ENCODE measurements at regions not wholly inside any gene's neighbourhood (a gene's known extent, or its start where the extent isn't known, plus 50 kb on each side); places are given as distances from the start of the nearest gene placed in this dataset.

DNA sequence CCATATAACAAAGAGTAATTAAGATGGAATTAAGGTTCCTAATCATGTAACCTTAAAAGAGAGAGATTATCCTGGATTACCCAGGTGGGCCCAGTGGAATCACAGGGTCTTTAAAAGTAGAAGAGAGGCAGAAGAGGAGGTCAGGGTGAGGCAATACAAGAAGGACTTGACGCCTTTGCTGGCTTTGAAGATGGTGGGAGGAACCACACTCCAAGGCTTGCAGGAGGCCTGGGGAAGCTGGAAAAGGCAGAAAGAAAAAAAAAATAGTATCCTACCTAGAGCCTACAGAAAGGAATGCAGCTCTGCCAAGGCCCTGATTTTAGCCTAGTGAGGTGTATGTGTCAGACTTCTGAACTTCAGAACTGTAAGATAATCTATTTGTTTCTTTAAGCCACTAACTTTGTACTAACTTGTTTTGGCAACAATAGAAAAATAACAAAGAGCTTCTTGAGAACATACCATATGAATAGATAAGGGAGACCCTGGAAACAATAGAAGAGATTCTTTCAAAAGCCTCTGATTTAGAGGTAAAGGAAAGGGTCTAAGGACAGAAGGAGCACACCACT lies 229.9 kb upstream of the TTC29 start:
- Histone ChIP-seq H3K4me1 (ENCODE audit: control insufficient read depth, low read depth, low read length) (peaks cover 4% of the 10 kb centered on the region), H3K4me3 (ENCODE audit: low read length) (no peak overlapping the region), H3K27me3 (ENCODE audit: control insufficient read depth, insufficient read depth, low read length) (no peaks in the 10 kb centered on the region), H3K36me3 (ENCODE audit: control insufficient read depth, low read depth, low read length) (no peaks in the 10 kb centered on the region), H3K27ac (ENCODE audit: low read length) (no peak overlapping the region), H3K9me3 (ENCODE audit: control insufficient read depth, low read depth, low read length) (no peaks in the 10 kb centered on the region), H3K9ac (ENCODE audit: low read length) (no peak overlapping the region)

- no peak overlapping the region for H3K27ac ChIP-seq (ENCODE audit: low read length)
- no peaks in the 10 kb centered on the region for H3K9me3 ChIP-seq (ENCODE audit: control insufficient read depth, low read depth, low read length)
- no peaks in the 10 kb centered on the region for H3K27me3 ChIP-seq (ENCODE audit: control insufficient read depth, insufficient read depth, low read length)
- H3K4me1 ChIP-seq (ENCODE audit: control insufficient read depth, low read depth, low read length): no peaks in the 10 kb centered on the region
- H3K36me3 ChIP-seq (ENCODE audit: control insufficient read depth, low read depth, low read length): no peaks in the 10 kb centered on the region
- H3K9ac ChIP-seq (ENCODE audit: low read length): no peak overlapping the region
- H3K4me3 ChIP-seq (ENCODE audit: low read length): no peak overlapping the region
Observed at GRCh38 chr4:147182041-147182440, 236.4 kb upstream of the TTC29 start.

DNA sequence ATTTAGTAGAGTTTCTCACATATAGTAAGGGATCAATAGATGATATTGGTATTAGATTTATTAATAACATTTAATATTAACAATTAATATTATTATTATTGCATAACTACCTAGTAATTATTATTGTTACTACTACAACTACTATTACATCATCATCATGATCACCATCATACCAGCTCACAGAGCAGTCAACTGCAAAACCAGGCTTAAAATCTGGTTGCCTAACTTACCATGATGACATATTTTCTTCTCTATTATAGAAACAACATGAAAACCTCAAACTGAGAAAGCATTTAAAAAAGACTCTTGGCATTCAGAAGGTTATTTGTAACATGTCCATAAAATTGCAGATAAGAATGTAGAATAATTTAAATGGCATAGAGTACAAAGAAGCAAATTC lies 247.0 kb upstream of the TTC29 start:
- H3K9ac ChIP-seq (ENCODE audit: low read length): no peak overlapping the region
- peaks cover 6% of the 10 kb centered on the region for H3K4me1 ChIP-seq (ENCODE audit: control insufficient read depth, low read depth, low read length)
- H3K9me3 ChIP-seq (ENCODE audit: control insufficient read depth, low read depth, low read length): no peaks in the 10 kb centered on the region
- H3K27me3 ChIP-seq (ENCODE audit: control insufficient read depth, insufficient read depth, low read length): no peaks in the 10 kb centered on the region
- H3K27ac ChIP-seq (ENCODE audit: low read length): no peak overlapping the region
- no peak overlapping the region for H3K4me3 ChIP-seq (ENCODE audit: low read length)
- H3K36me3 ChIP-seq (ENCODE audit: control insufficient read depth, low read depth, low read length): no peaks in the 10 kb centered on the region

DNA sequence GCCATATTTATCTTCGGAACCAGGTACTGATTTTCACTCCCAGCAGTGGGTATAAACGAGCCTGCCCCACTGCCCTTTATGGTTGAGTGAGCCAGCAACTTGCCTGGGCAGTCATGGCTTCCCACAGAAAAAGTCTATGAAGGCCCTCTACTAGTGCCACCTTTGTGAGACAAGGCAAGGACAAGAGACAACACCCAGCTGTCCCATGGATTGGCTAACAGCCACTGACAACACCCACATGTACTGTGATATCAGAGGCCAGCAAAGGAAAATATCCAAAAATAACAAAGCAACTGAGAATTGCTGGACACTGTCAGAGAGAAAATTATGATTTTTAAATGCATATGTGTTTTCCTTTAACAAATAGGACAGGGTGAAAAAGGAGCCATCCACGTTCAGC lies 248.4 kb upstream of the TTC29 start:
- Histone ChIP-seq H3K27me3 (ENCODE audit: control insufficient read depth, insufficient read depth, low read length) (no peaks in the 10 kb centered on the region), H3K9ac (ENCODE audit: low read length) (no peak overlapping the region), H3K27ac (ENCODE audit: low read length) (no peak overlapping the region), H3K9me3 (ENCODE audit: control insufficient read depth, low read depth, low read length) (no peaks in the 10 kb centered on the region), H3K4me3 (ENCODE audit: low read length) (no peak overlapping the region), H3K36me3 (ENCODE audit: control insufficient read depth, low read depth, low read length) (no peaks in the 10 kb centered on the region), H3K4me1 (ENCODE audit: control insufficient read depth, low read depth, low read length) (peaks cover 16% of the 10 kb centered on the region)

DNA sequence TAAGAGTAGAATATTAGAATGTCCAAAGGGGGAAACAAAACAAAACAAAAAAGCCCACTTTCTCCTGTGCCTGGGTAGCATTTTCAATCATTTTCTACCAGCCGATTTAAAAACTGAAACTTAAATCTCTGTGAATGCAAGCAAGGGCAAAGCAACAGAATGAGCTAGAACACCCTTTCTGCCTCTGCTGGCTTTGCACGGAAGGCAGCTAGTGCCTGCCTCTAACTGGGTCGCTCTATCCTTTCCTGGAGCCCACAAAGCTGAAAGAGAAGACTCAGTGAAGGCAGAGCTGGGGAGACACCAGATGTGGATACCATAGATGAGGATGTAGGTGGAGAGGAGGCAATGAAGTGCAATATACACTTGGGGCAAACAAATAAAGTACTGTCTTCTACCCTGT lies 248.9 kb upstream of the TTC29 start:
- Histone ChIP-seq H3K4me1 (ENCODE audit: control insufficient read depth, low read depth, low read length) (peaks cover 16% of the 10 kb centered on the region), H3K4me3 (ENCODE audit: low read length) (no peak overlapping the region), H3K27ac (ENCODE audit: low read length) (no peak overlapping the region)

DNA sequence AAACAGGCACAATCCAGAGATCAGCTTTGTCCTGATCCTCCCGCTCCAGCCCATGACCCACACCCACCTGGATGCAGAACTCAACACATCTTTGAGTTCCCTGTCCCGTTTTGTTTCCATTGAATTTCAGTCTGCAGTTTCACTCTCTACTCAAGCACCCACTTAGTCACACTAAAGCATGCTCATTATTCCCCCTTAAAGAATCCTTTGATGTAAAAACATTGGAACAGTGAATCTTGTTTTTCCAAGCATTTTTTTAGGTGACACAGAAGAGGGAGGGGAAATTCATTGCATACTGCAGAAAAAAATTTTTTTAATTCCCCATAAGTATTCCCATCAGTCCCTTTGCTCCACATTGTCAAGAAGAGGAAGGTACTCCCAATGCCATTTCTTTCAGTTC lies 249.7 kb upstream of the TTC29 start:
- Histone ChIP-seq H3K36me3 (ENCODE audit: control insufficient read depth, low read depth, low read length) (no peaks in the 10 kb centered on the region), H3K27me3 (ENCODE audit: control insufficient read depth, insufficient read depth, low read length) (no peaks in the 10 kb centered on the region)

More for the DNA sequence above, 248.9 kb upstream of the TTC29 start:
- Histone ChIP-seq H3K9ac (ENCODE audit: low read length) (no peak overlapping the region), H3K9me3 (ENCODE audit: control insufficient read depth, low read depth, low read length) (no peaks in the 10 kb centered on the region), H3K27me3 (ENCODE audit: control insufficient read depth, insufficient read depth, low read length) (no peaks in the 10 kb centered on the region), H3K36me3 (ENCODE audit: control insufficient read depth, low read depth, low read length) (no peaks in the 10 kb centered on the region)

DNA sequence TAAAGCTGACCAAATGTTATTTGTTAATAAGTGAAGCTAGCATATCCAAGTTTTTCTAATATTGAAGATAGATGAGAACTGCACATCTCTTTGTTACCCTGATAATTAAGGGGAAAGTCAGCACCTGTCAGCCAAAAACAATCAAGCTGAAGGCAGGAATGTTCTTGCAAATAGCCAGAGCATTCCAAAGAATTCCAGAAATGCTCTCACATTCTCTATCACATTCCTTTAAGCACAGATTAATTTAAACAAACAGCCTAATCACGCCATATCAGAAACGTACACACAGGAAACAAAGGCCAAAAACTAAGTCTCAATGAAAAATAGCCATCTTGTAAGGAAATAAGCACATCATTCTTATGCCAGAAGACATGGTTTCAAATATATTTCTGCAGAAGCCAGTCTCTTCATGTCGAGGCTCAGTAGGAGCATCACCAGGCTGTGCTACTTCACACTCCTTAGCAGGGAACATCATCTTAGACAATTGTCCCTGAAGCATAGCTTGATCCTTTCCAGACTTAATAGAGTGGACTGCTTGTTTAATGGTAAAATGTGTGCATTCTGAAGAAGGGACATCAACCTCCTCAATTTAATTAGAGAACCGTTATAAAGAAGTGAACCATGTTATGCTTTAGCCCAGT lies 252.9 kb upstream of the TTC29 start:
- H3K36me3 ChIP-seq (ENCODE audit: control insufficient read depth, low read depth, low read length): no peaks in the 10 kb centered on the region
- no peak overlapping the region for H3K27ac ChIP-seq (ENCODE audit: low read length)
- no peaks in the 10 kb centered on the region for H3K27me3 ChIP-seq (ENCODE audit: control insufficient read depth, insufficient read depth, low read length)
- H3K9ac ChIP-seq (ENCODE audit: low read length): no peak overlapping the region
- H3K4me3 ChIP-seq (ENCODE audit: low read length): no peak overlapping the region
- no peaks in the 10 kb centered on the region for H3K9me3 ChIP-seq (ENCODE audit: control insufficient read depth, low read depth, low read length)
- peaks cover 19% of the 10 kb centered on the region for H3K4me1 ChIP-seq (ENCODE audit: control insufficient read depth, low read depth, low read length)

More for the DNA sequence above, 249.7 kb upstream of the TTC29 start:
- no peaks in the 10 kb centered on the region for H3K9me3 ChIP-seq (ENCODE audit: control insufficient read depth, low read depth, low read length)
- H3K4me1 ChIP-seq (ENCODE audit: control insufficient read depth, low read depth, low read length): peaks cover 16% of the 10 kb centered on the region
- H3K4me3 ChIP-seq (ENCODE audit: low read length): no peak overlapping the region
- no peak overlapping the region for H3K27ac ChIP-seq (ENCODE audit: low read length)
- no peak overlapping the region for H3K9ac ChIP-seq (ENCODE audit: low read length)

DNA sequence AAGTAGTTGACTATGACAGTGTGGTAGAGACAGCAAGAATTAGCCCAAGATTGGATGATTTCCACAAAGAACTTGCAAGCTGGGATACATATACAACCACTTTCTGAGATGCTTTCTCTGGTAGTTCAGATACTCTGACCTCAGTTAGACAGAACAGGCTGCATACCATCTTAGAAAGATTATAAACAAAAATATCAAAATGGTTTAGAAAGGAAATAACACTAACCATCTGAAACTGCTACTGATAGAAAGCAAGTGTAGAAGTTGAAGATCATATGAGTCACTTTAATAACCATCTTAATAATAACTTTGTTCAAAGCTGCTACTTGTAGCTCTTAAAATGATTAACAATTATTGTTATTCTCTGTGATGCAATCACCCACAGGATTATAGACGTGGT lies 255.4 kb upstream of the TTC29 start:
- H3K27me3 ChIP-seq (ENCODE audit: control insufficient read depth, insufficient read depth, low read length): no peaks in the 10 kb centered on the region
- H3K27ac ChIP-seq (ENCODE audit: low read length): no peak overlapping the region
- H3K4me1 ChIP-seq (ENCODE audit: control insufficient read depth, low read depth, low read length): peaks cover 19% of the 10 kb centered on the region
- H3K36me3 ChIP-seq (ENCODE audit: control insufficient read depth, low read depth, low read length): no peaks in the 10 kb centered on the region
- no peaks in the 10 kb centered on the region for H3K9me3 ChIP-seq (ENCODE audit: control insufficient read depth, low read depth, low read length)
- H3K9ac ChIP-seq (ENCODE audit: low read length): no peak overlapping the region
- no peak overlapping the region for H3K4me3 ChIP-seq (ENCODE audit: low read length)

GRCh38 chr4:147206807-147207206 lies 261.1 kb upstream of the TTC29 start:
- Histone ChIP-seq H3K36me3 (ENCODE audit: control insufficient read depth, low read depth, low read length) (no peaks in the 10 kb centered on the region), H3K9me3 (ENCODE audit: control insufficient read depth, low read depth, low read length) (no peaks in the 10 kb centered on the region), H3K9ac (ENCODE audit: low read length) (no peak overlapping the region), H3K27me3 (ENCODE audit: control insufficient read depth, insufficient read depth, low read length) (no peaks in the 10 kb centered on the region), H3K4me1 (ENCODE audit: control insufficient read depth, low read depth, low read length) (peaks cover 3% of the 10 kb centered on the region), H3K27ac (ENCODE audit: low read length) (no peak overlapping the region), H3K4me3 (ENCODE audit: low read length) (no peak overlapping the region)

DNA sequence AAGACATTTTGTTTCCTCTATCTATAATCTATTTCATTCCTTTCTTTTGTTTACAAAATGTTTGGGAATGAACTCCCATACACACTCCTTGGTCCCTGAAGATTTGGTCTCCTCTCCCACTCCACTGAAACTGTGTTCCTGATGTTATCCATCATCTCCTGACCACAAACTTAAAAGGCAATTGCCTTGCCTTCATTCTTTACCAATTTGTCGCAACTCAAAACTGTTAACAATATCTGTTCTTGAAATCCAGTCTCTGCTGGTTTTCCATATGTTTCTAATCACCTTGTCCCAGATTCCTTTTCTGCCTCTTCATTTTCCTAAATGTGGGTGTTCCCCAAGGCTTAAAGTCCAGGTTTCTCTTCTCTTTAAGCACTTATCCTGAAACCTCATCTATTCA lies 262.2 kb upstream of the TTC29 start:
- Histone ChIP-seq H3K9ac (ENCODE audit: low read length) (no peak overlapping the region), H3K36me3 (ENCODE audit: control insufficient read depth, low read depth, low read length) (no peaks in the 10 kb centered on the region), H3K27me3 (ENCODE audit: control insufficient read depth, insufficient read depth, low read length) (no peaks in the 10 kb centered on the region), H3K4me1 (ENCODE audit: control insufficient read depth, low read depth, low read length) (no peaks in the 10 kb centered on the region), H3K9me3 (ENCODE audit: control insufficient read depth, low read depth, low read length) (no peaks in the 10 kb centered on the region), H3K4me3 (ENCODE audit: low read length) (no peak overlapping the region), H3K27ac (ENCODE audit: low read length) (no peak overlapping the region)

DNA sequence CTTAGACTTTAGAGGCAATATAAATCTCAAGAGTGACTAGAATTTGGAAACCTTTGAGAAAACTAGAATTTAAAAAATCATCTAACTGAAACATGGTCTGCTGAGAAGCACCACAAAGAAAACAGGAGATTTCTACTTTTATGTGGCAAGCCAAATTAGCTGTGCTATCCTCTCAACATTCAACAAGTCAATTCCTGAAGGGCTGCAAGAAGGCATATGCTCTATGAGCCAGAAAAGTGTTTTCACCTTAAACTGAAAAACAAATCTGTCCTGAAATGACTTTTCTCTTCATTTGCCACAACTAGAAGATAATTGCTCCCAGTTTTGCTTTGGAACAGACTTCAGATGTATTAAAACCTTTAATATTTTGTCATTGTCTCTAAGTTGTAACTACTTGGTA lies 263.2 kb upstream of the EDNRA start:
- no peak overlapping the region for H3K4me3 ChIP-seq (ENCODE audit: low read length)
- H3K9ac ChIP-seq (ENCODE audit: low read length): no peak overlapping the region
- H3K27ac ChIP-seq (ENCODE audit: low read length): no peak overlapping the region
- H3K9me3 ChIP-seq (ENCODE audit: control insufficient read depth, low read depth, low read length): no peaks in the 10 kb centered on the region
- H3K36me3 ChIP-seq (ENCODE audit: control insufficient read depth, low read depth, low read length): no peaks in the 10 kb centered on the region
- H3K27me3 ChIP-seq (ENCODE audit: control insufficient read depth, insufficient read depth, low read length): no peaks in the 10 kb centered on the region
- H3K4me1 ChIP-seq (ENCODE audit: control insufficient read depth, low read depth, low read length): no peaks in the 10 kb centered on the region

DNA sequence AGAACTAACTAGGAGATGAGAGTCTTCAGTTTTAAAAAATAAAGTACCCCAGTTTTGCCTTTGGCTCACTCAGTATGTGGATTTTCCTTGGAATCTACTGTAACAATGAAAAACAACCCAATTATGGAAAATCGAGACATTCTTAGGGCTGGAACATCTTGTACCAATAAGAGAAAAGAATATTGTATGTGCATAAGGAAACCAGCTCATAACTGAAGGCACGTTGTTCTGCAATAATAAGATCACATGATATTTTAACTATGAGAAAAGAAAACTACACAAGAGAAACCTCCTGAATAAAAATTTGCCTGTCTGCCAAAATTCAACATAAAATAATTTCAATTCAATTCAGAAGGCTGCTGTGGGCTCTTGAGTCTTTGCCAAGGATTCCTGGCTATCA lies 261.8 kb upstream of the EDNRA start:
- Histone ChIP-seq H3K4me3 (ENCODE audit: low read length) (no peak overlapping the region), H3K27me3 (ENCODE audit: control insufficient read depth, insufficient read depth, low read length) (no peaks in the 10 kb centered on the region), H3K9ac (ENCODE audit: low read length) (no peak overlapping the region), H3K9me3 (ENCODE audit: control insufficient read depth, low read depth, low read length) (no peaks in the 10 kb centered on the region), H3K27ac (ENCODE audit: low read length) (no peak overlapping the region), H3K36me3 (ENCODE audit: control insufficient read depth, low read depth, low read length) (no peaks in the 10 kb centered on the region), H3K4me1 (ENCODE audit: control insufficient read depth, low read depth, low read length) (no peaks in the 10 kb centered on the region)
